ENCODE measurements at regions not wholly inside any gene's neighbourhood (a gene's known extent, or its start where the extent isn't known, plus 50 kb on each side); places are given as distances from the start of the nearest gene placed in this dataset.

GRCh38 chr13:76127922-76128321 lies 491.8 kb downstream of the LMO7 start:
- no peak overlapping the region for H2BK12ac ChIP-seq (ENCODE audit: low read depth, low read length)
- no peak for DNase-seq (ENCODE audit: low read depth in 1 of 2, low spot score in 2 of 2)
- ChIA-PET POLR2A (ENCODE audit: partially characterized antibody) (no interaction called here), CTCF (ENCODE audit: partially characterized antibody) (interaction anchor here (1.1 to 1.2 kb wide), 2 partner anchors 9 to 21 kb away, joined by 3 read pairs; no protein-coding TSS in a partner anchor)
- H2AFZ ChIP-seq (ENCODE audit: low read length): no peak overlapping the region
- H3K79me2 ChIP-seq (ENCODE audit: control insufficient read depth in 1 of 2, insufficient read depth in 2 of 2, low read length in 2 of 2): no peaks in the 10 kb centered on the region
- no peak overlapping the region for H3K4me2 ChIP-seq (ENCODE audit: insufficient read depth in 1 of 2, low read depth in 2 of 2, low read length in 2 of 2)
- no peaks in the 10 kb centered on the region for H3K79me1 ChIP-seq (ENCODE audit: low read depth, low read length)
- H3K4me1 ChIP-seq (replicated peaks in 1 of 4; ENCODE audit: control insufficient read depth in 3 of 4, insufficient read depth in 4 of 4, low read length in 3 of 4): no peaks in the 10 kb centered on the region
- H3K56ac ChIP-seq (replicated peaks; ENCODE audit: insufficient read length, low read depth, low read length): no peak overlapping the region
- no peak for FAIRE-seq
- H4K91ac ChIP-seq (replicated peaks; ENCODE audit: insufficient read length, low read length): no peak overlapping the region
- H3K9me3 ChIP-seq (ENCODE audit: insufficient read depth in 2 of 2, low read depth in 1 of 2, low read length in 1 of 2): peaks cover 14 to 20% of the 10 kb centered on the region in 2 experiments
- H3K14ac ChIP-seq (ENCODE audit: insufficient read length): no peak overlapping the region
- H3K36me3 ChIP-seq (ENCODE audit: control insufficient read depth in 2 of 4, insufficient read depth in 4 of 4, low read length in 3 of 4): no peaks in the 10 kb centered on the region
- TF ChIP-seq MAX (IDR thresholded peaks at IDR 0.05) (no peak), SIRT6 (IDR thresholded peaks at IDR 0.05; ENCODE audit: low read length) (no peak), GTF2F1 (IDR thresholded peaks at IDR 0.05; ENCODE audit: borderline replicate concordance, low read depth, low read length) (no peak), KDM5A (IDR thresholded peaks at IDR 0.05; ENCODE audit: low read length) (no peak), BCL11A (IDR thresholded peaks at IDR 0.05; ENCODE audit: low read depth in 2 of 2, low read length in 2 of 2) (no peak), CREB1 (IDR thresholded peaks at IDR 0.05) (no peak), EZH2 (IDR thresholded peaks at IDR 0.05; ENCODE audit: low read depth, low read length, severe bottlenecking) (no peak), TAF1 (IDR thresholded peaks at IDR 0.05; ENCODE audit: low read depth, low read length) (no peak)
- TF ChIP-seq, protein P1, sequence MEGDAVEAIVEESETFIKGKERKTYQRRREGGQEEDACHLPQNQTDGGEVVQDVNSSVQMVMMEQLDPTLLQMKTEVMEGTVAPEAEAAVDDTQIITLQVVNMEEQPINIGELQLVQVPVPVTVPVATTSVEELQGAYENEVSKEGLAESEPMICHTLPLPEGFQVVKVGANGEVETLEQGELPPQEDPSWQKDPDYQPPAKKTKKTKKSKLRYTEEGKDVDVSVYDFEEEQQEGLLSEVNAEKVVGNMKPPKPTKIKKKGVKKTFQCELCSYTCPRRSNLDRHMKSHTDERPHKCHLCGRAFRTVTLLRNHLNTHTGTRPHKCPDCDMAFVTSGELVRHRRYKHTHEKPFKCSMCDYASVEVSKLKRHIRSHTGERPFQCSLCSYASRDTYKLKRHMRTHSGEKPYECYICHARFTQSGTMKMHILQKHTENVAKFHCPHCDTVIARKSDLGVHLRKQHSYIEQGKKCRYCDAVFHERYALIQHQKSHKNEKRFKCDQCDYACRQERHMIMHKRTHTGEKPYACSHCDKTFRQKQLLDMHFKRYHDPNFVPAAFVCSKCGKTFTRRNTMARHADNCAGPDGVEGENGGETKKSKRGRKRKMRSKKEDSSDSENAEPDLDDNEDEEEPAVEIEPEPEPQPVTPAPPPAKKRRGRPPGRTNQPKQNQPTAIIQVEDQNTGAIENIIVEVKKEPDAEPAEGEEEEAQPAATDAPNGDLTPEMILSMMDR (IDR thresholded peaks at IDR 0.05; ENCODE audit: control extremely low read depth in 1 of 3, insufficient read depth in 1 of 3, low read depth in 1 of 3, low read length in 3 of 3): no peak
- no peak overlapping the region for H2BK20ac ChIP-seq (ENCODE audit: low read length)
- no peak overlapping the region for H3K23ac ChIP-seq (ENCODE audit: insufficient read length)
- no peak overlapping the region for H2BK5ac ChIP-seq (ENCODE audit: low read depth, low read length)
- H3K18ac ChIP-seq (ENCODE audit: extremely low read depth, low read length): no peak overlapping the region
- no peaks in the 10 kb centered on the region for H3K23me2 ChIP-seq (ENCODE audit: low read depth, low read length)
- no peak overlapping the region for H2BK120ac ChIP-seq (replicated peaks; ENCODE audit: low read depth, low read length)
- no peak overlapping the region for H3K4ac ChIP-seq (replicated peaks; ENCODE audit: insufficient read length, low read depth, low read length)
- H4K20me1 ChIP-seq (replicated peaks in 1 of 2; ENCODE audit: control insufficient read depth in 1 of 2, insufficient read depth in 2 of 2, low read length in 2 of 2): no peaks in the 10 kb centered on the region
- H3K27me3 ChIP-seq (replicated peaks in 1 of 4; ENCODE audit: control insufficient read depth in 3 of 4, extremely low read depth in 1 of 4, insufficient read depth in 3 of 4, low read length in 3 of 4): no peaks in the 10 kb centered on the region
- no peak overlapping the region for H2AK5ac ChIP-seq (ENCODE audit: low read depth, low read length)
- no peak overlapping the region for H3K4me3 ChIP-seq (ENCODE audit: extremely low read depth in 1 of 4, insufficient read depth in 2 of 4, low read depth in 3 of 4, low read length in 4 of 4)
- no peak overlapping the region for H4K8ac ChIP-seq (ENCODE audit: extremely low read depth, insufficient read depth, low read length)
- H3K9ac ChIP-seq (replicated peaks in 1 of 4; ENCODE audit: extremely low read depth in 1 of 4, low read depth in 3 of 4, low read length in 3 of 4): no peak overlapping the region
- no peak overlapping the region for H3K27ac ChIP-seq (ENCODE audit: low read depth, low read length)
- H4K5ac ChIP-seq (ENCODE audit: insufficient read length, low read depth, low read length): no peak overlapping the region
- H2BK15ac ChIP-seq (ENCODE audit: low read length): no peak overlapping the region

Measured in H1 (cell line).